PC-9 (cell line): ENCODE measurements at regions not wholly inside any gene's neighbourhood (a gene's known extent, or its start where the extent isn't known, plus 50 kb on each side); places are given as distances from the start of the nearest gene placed in this dataset.

Experiments used
- CTCF ChIP-seq: fragments of 200-600 bp; sonication (generic); conservative IDR thresholded peaks from 2 replicates; pipeline ENCODE4 v1.6.1; 2017; ENCODE audit warnings: mixed run types, antibody characterized with exemption, mild to moderate bottlenecking, moderate library complexity
- EZH2 ChIP-seq: fragments of 200-600 bp; sonication (generic); IDR thresholded peaks from 2 replicates; pipeline ENCODE4 v1.8.0; 2017; ENCODE audit warnings: antibody characterized with exemption, low read depth

GRCh38 chr5:92841604-92842155, 739.3 kb downstream of the NR2F1-AS1 start:
- TF ChIP-seq CTCF (no peak), EZH2 (no peak)
